Activated CD8-positive, alpha-beta memory T cell treated with anti-CD3 and anti-CD28 coated beads for 48 hours (primary cell): ENCODE measurements at regions not wholly inside any gene's neighbourhood (a gene's known extent, or its start where the extent isn't known, plus 50 kb on each side); places are given as distances from the start of the nearest gene placed in this dataset.

Experiments
- DNase-seq, 3 experiments: peaks; one replicate each; pipeline ENCODE4 v3.0.0-alpha.2; 2020; ENCODE audit warnings: low read depth in 2 of 3, low spot score in 2 of 3

DNA sequence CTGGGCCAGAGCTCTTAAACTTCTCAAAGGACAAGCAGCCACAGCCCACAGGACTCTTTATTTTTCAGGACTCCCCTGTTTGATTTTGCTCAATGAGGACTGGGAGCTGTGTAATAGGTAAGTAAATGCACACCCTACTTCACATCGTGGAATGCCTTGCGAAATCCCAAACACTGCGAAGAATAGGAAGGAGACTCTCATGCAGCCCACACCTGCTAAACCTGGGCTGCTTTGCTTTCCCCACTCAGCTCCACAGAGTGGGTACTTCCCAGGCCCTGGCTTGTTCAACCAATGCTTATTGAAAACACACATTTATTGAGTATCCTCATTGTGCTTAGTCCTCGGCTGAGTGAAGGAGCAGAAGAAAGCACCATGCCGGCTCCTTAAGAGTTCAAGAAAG is 103.3 kb upstream of the FSTL4 start:
- no peak for DNase-seq

DNA sequence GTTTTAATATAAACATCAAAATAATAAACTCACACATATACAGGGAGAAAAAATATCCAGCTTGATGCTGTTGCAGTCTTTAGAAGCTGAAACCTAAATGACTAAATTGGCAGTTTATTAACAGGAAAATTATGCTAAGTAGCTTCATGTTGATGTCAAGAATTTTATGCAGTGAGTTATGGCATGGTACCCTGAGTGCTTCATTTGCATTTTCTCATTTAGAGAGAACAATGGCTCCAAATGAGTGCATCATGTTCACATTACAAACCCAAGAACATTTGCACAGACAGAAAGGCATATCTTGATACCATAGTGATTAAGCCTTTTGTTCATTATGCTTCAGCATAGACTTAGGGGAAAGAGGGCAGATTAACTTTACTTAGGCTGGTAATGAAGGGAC is 102.9 kb upstream of the FSTL4 start:
- no peak for DNase-seq

DNA sequence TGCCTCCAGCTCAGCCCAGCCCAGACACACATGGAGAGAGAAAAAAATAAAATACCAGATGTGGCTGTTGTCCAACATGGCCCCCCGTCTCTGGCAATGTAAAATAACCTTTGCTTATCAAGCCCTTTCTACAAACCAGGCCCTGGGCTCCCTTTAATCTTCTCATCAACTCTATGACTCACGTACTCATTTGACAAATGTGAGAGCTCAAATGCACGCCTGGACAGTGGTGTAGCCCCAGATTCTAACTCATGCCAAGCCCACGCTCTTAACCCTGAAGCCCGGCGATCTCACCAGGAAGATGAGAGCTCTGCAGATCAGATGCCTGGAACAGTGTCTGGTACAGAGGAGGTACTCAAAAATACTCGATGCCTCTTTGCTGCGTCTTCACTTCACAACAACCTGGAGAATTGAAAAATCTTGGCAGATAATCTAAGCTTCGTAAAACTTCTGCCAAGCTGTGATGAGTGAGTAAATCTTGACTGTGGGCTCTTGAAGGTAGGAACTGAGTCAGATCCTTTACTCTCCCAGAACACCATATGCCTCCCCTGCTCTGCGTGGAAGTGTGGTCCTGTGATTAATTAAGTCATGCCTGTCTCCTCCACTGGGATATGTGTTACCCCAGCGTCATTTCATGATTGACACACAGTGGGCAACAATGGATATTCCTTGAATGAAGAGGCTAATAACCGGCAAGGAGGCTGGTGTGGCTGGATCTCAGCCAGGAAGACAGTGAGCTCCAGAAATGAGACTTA is 102.0 kb upstream of the FSTL4 start:
- no peak for DNase-seq

DNA sequence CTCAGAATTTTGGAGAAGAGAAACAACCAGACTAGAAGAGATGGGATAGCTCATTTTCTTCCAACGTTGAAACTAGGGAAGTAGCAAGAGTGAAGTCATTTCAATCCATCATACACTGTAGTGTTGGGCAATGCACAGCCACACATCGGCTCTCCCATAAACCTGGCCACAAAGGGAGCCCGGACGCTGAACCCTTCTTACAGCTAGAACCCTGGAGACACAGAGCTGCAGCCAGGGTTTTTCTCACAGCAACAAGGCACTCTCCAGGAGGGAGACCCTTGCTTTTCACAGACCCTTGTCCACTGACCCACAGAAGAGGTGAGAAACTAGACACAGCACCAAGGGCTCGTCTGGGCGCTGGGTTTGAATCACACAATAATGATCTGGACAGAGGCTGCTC is 101.4 kb upstream of the FSTL4 start:
- no peak for DNase-seq

DNA sequence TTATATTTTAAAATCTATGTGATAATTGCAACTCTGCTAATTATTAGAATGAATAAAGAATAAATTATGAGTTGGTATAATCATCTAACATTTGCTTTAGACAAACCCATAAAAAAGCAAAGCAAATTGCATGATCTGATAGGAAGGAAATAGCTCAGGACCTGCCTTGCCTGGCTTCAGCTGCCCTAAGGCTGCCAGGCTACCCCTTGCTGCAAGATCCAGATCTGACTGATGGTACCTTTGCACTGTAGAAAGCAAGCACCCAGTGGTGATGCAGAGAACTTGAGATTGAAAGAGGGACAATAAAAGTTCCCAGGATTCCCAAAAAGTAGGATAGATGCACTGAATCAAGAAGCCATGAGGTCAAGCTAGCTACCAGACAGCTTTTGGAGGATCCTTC is 100.9 kb upstream of the FSTL4 start:
- no peak for DNase-seq

DNA sequence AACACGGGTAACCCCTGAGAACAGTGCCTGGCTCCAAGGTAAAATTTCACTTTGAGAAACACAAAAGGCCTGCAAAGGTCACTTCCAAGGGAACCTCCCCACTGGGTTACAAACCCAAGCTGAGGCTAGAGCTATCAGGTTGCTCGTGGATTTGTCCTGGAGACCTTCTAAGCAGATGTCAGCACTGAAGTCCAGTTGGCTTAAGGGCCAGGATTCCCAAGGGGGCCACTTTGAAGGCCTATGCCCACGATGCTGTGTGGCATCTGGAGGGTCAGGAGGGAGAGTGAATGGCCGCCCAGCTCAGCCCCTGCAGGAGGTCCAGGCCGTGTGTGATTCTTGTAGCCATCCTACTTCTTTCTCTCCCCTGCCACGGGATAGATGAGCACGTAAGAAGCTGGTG is 100.2 kb upstream of the FSTL4 start:
- DNase-seq, result no peak

DNA sequence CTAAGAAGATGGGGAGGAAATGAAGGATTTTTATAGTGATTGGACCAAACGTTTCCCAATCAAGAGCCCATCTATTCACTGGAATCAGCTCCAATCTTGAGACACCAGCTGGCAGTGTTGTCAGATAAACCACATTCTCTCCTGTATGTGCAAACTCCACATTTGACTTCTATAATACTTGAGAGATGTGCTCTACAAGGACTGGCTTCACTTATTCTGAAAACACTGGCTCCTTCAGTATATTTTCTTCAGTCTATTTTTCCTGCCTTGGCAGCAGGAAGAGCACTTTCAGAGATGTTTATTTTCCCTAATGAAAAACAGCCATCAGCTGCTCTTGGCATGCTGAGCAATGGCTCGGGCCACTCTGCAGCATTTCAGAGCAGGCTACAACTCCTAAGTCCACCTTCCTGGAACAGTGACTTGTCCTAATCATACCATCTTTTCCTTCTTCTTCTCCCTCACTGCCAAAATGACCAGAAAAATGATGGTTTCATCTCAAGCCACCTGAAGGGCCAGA is 96.9 kb upstream of the FSTL4 start:
- no peak for DNase-seq

DNA sequence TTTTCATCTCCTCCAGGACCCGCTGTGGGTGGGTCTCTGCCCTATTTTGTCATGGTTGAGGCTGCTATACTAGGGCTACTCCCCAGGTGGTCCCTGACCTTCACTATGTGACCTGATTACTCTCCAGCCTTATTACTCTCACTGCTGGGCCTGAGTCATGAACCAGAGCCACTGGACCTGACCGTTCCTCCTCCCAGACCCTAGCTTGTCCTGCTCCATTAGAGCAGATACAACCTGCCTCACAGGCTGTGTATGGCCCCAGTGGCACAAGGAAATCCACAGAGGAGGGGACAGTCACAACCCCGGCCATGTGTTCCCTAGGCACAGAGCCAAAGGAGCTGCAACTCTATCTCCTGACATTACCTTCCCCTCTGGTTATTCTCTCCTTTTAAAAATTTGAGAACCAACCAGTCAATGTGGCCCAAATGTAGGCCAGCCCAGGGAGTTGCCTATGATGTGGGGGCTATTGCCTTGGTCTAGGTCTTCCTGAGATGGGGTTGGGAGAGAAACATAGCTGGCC is 96.0 kb upstream of the FSTL4 start:
- DNase-seq, result no peak

DNA sequence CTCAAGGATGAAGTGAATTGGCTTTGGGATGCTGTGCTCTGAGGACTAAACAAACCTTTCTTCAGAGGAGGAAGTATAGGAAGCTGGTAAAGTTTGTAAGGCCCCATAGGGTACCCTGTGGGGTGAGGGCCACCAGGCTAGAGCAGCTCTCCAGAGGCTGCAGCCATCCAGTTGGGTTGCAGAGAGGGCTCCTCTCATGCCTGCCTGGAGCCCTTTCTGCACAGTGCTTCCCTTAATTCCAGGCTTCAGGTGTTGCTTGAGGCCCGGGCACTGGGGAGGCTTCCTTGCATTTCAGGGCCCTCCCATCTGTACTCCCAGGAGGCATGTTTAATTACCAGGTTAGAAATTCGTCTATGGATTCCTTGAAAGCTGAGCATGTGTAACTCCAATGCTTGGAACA is 95.3 kb upstream of the FSTL4 start:
- DNase-seq, result no peak

DNA sequence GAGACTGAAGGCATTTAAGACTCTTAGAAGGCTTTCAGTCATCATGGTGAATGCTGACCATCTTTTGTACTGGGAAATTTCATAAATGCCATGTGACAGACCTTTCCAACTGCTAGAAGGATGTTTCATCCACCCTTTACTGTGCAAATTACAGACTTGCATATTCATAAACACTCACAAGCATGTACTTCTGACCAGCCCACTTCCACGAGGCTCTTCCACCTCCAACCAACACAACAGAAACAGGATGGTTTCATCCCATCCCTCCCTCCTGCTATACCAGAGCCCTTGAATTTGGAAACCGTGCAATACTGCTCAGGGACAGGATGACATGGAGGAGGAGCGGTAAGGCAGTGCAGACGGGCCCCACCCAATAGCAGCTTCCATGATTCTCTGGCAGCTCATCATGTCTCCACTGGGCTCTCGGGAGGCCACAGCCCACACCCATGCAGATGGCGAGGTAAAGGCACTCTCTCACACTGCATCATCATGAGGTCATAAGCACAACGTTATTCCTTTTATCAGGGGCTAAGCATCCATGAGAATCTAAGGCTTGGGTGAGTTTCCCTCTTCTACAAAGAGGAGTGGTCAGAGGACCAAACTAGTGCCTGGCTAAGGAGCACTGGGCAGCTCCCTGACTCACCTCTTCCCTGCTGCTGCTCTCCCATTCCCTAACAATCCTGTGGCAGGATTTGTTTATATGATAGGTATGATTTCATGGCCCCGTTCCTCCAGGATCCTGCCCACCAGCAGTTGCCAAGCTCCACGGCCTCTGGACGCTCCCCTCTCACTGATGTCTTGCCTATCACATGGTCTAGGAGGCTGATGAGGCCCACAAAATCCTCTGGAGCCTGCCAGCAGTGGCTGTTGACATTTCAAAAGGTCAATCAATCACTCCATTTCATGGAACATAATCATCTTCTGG is 94.4 kb upstream of the FSTL4 start:
- no peak for DNase-seq

DNA sequence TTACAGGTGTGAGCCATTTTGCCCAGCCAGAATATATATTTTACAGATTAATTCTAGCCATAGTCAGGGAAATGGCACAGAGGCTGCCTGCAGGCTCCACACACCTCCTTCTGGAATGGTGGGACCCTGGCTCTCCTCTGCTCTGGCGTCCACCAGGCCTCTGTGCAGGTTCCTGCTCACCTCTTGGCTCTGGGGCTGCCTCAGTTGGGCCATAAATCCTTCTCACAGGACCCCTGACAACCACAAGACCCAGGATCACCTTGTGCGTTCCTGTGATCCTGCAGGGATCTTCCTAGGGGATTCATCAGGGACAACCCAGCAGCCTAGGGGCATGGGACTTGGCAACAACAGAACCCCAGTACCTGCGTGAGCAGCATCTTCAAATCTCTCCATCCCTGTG is 93.0 kb upstream of the FSTL4 start:
- DNase-seq, result no peak

DNA sequence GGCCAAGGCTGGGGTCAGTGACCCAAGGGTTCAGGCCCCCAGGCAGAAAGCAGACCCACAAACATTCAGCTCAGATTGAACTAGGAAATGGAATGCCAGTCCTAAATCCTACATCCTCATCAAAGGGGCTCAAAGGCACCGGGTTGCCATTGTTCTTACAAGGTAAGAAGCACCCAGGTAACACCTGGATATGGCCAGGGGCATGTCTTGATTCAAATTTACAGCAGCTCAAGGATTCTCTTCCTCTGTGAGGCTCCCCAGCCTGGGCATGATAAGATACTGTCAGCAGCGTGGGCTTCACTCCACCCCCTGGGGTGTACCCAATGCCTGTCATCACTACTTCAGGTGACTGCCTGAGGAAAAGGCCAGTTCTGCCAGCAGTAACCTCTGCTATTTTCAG is 92.1 kb upstream of the FSTL4 start:
- DNase-seq, result no peak

DNA sequence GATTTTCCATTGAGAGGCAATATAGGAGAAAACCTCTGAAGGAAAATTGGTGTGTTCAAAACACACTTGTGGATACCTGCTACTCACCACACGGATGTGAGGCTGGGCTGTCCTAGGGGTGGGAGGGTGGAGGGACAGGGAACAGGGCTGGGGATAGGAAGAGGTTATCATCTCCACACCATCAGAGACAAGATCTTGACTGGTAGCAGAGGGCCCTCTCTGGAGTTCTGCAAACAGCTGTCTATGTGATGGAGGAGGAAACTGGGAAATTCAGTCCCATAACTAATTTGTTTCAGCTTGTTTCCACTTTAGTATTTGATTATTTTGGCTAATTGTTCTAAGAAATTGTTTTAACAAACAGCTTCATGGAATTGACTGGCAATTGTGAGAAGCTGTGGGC is 91.6 kb upstream of the FSTL4 start:
- no peak for DNase-seq

DNA sequence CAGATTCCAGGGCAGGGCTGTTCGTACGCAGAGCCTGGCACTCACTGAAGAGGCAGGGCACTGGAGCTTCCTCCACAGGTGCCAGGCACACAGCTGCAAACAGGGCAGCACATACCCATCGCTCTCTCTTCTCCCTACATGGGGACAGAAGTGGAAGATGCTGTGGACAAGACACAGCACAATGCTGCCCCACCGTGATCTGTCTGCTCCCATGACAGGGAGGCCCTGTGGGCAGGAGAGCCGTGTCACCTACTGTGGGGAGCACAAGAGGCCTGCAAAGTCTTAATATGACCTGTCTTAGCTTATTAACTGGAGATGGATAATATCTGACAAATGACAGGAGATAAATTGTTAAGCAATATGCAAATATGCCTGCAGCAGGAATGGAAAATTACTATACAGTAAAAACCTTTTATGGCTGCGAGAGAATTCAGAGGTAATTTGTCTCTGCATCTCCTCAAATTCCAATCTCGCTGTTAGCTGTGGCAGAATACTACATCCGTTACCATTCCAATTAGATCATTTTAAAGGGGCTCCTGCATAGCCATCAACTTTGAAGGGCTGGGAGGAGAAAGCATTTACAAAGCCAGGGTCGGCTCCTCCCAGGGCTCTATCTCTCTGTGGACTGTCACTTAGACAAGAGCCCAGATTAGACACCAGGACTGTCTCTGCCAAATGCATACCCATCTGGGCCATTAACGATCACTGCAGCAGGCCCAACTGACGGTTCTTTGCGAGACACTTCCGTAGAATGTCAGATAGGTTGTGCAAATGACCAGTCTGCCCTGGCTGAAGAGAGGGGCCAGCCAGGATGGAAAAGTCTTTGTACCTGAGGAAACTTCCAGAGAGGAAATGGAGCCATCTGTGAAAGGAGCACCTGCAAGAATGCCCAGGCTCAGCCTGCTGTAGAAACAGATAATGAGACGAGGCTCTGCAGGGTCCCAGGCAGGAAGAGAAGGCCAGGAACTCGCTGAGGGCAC is 90.7 kb upstream of the FSTL4 start:
- no peak for DNase-seq

DNA sequence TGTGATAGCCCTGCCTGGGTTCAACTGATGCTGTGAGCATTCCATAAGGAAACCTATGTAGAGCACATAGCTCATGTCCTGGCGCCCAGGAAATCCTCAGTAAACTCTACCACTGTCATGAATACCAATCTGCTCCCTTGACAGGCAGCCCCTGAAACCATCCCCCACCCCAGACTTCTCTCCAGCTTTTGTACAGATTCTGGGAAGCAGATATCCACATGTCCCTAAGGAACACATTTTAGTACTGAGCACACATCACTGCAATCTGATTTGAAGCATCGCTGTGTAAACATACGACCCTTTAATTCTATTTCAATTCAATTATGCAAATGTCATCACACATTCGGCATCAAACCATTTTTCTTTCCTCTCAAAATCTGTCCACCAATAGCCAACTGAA is 89.5 kb upstream of the FSTL4 start:
- no peak for DNase-seq

DNA sequence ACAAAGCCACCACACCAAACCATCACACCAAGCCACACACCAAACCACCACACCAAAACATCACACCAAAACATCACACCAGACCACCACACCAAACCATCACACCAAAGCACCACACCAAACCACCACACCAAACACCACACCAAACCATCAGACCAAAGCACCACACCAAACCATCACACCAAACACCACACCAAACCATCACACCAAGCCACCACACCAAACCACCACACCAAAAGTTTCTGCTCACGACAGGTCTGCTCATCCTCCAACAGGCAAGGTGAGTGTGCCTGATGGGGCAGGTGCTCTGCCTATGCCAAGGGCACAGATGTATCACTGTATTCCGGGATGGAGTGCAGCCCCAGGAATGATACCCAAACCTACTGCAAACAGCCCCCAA is 87.9 kb upstream of the FSTL4 start:
- DNase-seq, result no peak

DNA sequence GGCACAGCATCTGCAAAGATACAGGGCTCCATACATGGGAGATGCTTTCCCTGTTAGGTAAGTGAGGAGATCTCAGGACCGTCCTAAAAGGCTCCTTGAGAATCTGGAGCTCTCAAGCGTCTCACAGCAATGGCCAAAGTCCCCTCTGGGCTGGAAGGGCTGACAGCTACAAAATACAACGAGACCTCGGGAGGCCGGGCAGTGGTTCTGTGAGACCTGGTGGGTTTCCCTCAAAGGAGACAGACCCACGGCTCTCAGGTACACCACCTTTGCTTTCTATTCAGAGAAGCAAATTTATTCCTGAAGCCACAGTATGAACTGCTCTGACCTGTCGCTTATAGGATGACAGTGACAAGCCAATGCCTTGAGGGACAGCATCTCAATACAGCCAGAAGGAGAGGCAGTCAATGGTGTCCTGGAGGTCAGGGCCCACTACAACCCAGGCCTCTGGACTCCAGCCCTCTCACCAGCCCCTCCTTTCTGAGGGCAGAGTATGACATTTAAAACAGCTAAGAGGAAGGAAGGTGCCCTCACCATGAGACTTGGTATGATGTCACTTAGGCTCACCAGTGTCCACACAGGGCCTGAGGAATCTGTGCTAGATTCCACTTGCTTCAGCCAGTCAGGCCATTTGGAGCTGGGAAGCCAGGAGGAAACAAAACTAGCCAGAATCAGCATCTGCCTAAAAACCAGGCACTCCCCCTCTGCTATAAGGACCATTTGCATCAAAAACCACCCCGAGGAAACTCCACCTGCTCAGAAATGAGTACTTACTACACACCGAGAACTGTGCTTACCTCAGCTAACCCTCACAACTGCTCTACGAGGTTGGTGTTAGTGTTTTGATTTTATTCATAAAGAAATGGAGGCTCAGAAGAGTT is 86.5 kb upstream of the FSTL4 start:
- DNase-seq, result no peak

DNA sequence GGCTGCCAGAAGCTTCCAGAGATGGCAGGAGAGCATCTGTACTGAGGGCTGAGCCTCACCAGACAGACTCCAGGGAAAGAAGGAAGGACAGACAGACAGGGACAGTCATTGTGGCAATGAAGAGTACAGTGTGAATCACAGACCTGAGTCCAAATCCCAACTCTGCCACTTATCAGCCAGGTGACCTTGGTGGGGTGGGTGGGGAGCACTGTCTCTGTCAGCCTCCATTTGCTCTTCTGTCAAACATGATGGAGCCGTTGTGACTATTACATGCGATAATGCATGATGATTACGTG is 85.9 kb upstream of the FSTL4 start:
- no peak for DNase-seq

DNA sequence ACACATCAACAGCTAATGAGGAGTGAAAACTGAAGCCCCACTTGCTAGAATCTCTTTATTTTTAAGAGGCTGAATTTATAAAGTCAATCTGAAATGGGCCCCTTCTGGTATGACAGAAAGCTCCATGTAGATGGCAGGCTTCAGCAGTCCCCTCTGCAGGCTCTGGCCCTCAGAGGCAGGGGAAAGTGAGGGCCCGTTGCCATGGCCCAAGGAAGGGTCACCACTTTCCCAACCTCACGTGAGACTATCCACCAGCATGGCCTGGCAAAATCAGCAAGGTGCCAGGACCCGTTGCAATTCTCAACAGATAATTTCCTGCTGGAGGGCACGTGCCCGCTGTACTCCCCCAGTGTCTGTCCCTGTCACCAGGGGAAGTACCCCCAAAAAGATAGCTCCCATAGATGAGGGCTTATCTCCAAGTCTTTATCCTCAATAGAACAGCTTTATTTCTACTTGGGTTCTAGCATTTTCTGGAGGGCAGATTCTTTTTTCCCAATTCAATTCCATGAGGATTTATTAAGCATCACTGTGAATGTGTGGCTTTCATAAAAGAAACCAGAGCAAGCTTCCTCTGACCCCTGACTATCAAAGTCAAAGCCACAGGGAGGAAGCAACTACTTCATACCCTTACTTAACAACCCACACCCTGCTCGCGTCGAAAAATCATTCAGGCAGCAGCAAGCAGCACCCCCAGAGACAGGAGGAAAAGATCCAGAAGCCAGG is 85.4 kb upstream of the FSTL4 start:
- no peak for DNase-seq
